ENCODE measurements at regions not wholly inside any gene's neighbourhood (a gene's known extent, or its start where the extent isn't known, plus 50 kb on each side); places are given as distances from the start of the nearest gene placed in this dataset.

DNA sequence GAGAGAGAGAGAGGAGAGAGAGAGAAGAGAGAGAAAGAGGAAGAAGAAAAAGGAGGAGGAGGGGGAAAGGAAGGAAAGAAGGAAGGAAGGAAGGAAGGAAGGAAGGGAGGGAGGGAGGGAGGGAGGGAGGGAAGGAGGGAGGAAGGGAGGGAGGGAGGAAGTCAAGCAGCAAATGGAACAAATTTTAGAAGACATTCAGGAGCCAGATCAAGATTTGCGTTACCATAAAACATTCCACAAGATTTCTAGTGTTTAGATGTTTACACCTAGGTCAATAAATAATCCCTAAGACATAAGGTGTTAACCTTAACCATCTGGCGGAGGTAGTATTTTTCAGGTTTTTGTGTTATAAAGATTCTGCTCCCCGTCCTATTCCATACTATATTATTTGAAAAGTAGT is 1320.1 kb upstream of the PRMT6 start:
- Histone ChIP-seq H3K36me3 (ENCODE audit: control insufficient read depth, insufficient read depth, low read length) (no peaks in the 10 kb centered on the region), H3K27me3 (ENCODE audit: control insufficient read depth, insufficient read depth, low read length) (no peaks in the 10 kb centered on the region), H3K4me3 (ENCODE audit: low read depth, low read length) (no peak overlapping the region)
- TF ChIP-seq, protein P1, sequence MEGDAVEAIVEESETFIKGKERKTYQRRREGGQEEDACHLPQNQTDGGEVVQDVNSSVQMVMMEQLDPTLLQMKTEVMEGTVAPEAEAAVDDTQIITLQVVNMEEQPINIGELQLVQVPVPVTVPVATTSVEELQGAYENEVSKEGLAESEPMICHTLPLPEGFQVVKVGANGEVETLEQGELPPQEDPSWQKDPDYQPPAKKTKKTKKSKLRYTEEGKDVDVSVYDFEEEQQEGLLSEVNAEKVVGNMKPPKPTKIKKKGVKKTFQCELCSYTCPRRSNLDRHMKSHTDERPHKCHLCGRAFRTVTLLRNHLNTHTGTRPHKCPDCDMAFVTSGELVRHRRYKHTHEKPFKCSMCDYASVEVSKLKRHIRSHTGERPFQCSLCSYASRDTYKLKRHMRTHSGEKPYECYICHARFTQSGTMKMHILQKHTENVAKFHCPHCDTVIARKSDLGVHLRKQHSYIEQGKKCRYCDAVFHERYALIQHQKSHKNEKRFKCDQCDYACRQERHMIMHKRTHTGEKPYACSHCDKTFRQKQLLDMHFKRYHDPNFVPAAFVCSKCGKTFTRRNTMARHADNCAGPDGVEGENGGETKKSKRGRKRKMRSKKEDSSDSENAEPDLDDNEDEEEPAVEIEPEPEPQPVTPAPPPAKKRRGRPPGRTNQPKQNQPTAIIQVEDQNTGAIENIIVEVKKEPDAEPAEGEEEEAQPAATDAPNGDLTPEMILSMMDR (IDR thresholded peaks at IDR 0.05; ENCODE audit: insufficient read depth, low read length, poor library complexity, severe bottlenecking), result no peak
- DNase-seq (ENCODE audit: low read depth), result no peak

DNA sequence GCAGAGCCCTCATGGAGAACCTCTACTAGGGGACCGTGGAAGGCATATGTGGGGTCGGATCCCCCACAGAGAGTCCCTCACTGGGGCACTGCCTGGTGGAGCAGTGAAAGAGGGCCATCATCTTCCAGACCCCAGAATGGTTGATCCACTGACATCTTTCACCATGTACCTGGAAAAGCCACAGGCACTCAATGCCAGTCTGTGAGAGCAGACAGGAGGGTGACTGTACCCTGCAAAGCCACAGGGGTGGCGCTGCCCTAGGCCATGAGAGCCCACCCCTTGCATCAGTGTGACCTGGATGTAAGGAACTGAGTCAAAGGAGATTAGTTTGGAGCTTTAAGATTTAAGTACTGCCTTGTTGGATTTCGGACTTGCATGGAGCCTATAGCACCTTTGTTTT is 1276.7 kb upstream of the PRMT6 start:
- no peak for DNase-seq (ENCODE audit: low read depth)
- no peaks in the 10 kb centered on the region for H3K36me3 ChIP-seq (ENCODE audit: control insufficient read depth, insufficient read depth, low read length)
- TF ChIP-seq, protein P1 (IDR thresholded peaks at IDR 0.05; ENCODE audit: insufficient read depth, low read length, poor library complexity, severe bottlenecking), result no peak

DNA sequence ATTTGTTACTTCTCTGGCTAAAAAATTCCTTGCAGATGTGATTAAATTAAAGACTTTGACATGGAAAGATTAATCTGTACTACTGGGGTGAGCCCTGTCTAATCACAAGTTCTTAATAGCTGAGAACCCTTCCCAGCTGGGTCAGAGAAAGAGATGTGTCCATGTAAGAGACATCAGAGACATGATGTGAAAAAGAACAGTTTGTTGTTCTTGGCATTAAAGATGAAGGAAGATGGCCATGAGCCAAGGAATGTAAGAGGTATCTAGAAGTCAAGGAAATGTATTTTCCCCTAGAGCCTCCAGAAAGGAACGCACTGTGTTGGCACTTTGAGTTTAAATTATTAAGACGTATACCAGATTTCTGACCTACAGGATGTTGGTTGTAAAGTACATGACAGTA is 1271.5 kb upstream of the PRMT6 start:
- Histone ChIP-seq H3K4me3 (ENCODE audit: low read depth, low read length) (no peak overlapping the region), H3K27me3 (ENCODE audit: control insufficient read depth, insufficient read depth, low read length) (no peaks in the 10 kb centered on the region), H3K36me3 (ENCODE audit: control insufficient read depth, insufficient read depth, low read length) (no peaks in the 10 kb centered on the region)
- no peak for DNase-seq (ENCODE audit: low read depth)
- TF ChIP-seq, protein P1 (IDR thresholded peaks at IDR 0.05; ENCODE audit: insufficient read depth, low read length, poor library complexity, severe bottlenecking), result no peak

More for the DNA sequence above, 1276.7 kb upstream of the PRMT6 start:
- Histone ChIP-seq H3K4me3 (ENCODE audit: low read depth, low read length) (no peak overlapping the region), H3K27me3 (ENCODE audit: control insufficient read depth, insufficient read depth, low read length) (no peaks in the 10 kb centered on the region)

DNA sequence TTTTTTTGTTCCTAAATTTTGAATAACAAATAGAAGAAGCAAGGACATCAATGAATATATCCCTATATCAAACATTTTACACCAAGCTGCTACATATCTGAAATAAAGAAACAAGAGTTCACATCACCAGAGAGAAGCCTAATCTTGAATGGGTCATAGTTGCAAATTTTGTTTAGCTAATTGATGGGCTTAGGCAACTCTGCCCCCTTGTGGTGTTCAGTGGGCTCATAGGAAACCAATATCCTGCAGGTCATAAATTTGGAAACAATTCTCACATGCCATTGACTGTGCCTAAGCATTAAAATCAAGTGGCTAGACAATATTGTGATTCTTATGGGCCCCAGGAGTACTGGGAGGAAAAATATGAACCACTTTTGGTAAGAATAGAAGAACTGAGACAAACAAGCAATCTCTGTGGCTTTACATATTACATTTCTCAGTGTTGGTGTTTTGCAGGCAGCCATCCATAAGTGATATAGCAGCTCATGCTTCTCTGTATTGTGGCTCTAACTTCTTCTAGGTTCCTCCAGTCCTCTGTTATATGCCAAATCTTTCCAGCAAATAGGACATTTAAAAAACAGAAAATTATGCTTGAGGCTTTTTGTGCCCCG is 1262.8 kb upstream of the PRMT6 start:
- no peaks in the 10 kb centered on the region for H3K27me3 ChIP-seq (ENCODE audit: control insufficient read depth, insufficient read depth, low read length)
- DNase-seq (ENCODE audit: low read depth), result peak; percentile 4
- TF ChIP-seq, protein P1 (IDR thresholded peaks at IDR 0.05; ENCODE audit: insufficient read depth, low read length, poor library complexity, severe bottlenecking), result peak; percentile 84
- H3K4me3 ChIP-seq (ENCODE audit: low read depth, low read length), result no peak overlapping the region
- no peaks in the 10 kb centered on the region for H3K36me3 ChIP-seq (ENCODE audit: control insufficient read depth, insufficient read depth, low read length)

DNA sequence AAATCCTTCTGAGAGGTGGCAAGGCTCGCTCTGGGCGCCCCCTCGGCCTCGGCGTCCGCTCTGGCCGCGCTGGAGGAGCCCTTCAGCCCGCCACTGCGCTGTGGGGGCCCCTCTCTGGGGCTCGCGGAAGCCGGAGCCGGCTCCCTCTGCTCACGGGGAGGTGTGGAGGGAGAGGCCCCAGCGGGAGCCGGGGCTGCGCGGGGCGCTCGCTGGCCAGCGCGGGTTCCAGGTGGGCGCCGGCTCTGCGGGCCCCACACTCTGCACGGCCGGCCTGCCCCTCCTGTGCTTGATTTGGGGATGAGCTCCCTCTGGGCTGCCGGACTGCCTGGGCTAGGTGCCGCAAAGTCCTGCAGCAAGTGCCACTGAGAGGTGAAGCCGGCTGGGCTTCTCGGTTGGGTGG is 1260.7 kb upstream of the PRMT6 start:
- Histone ChIP-seq H3K27me3 (ENCODE audit: control insufficient read depth, insufficient read depth, low read length) (no peaks in the 10 kb centered on the region), H3K36me3 (ENCODE audit: control insufficient read depth, insufficient read depth, low read length) (no peaks in the 10 kb centered on the region), H3K4me3 (ENCODE audit: low read depth, low read length) (no peak overlapping the region)
- TF ChIP-seq, protein P1 (IDR thresholded peaks at IDR 0.05; ENCODE audit: insufficient read depth, low read length, poor library complexity, severe bottlenecking), result no peak
- no peak for DNase-seq (ENCODE audit: low read depth)

DNA sequence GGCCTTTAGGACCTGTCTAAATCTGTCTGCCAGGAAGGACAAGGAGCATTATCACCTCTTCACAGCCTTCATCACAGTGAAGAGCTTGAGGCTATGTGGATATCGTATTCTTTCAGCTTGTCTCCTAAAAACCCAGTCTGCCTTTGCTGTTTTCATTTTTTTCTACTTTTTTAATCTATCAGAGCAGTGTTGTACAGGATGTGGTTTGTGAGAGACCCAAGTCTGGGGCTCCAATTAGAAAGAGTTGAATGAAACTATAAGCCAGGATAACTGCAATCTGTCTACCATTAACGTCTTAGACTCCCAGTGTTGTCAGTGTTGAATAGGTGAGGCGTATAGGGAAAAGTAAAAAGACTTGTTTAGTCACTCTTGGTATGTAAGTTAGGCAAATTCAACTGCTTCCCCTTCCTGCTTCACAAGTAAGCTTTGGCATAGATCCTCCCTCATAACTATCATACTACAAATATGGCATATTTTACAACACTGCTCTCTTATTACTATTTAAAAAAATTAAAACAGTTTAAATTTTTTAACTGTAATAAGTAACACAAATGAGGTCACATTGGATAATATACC is 1225.8 kb upstream of the PRMT6 start:
- no peak for DNase-seq (ENCODE audit: low read depth)
- no peaks in the 10 kb centered on the region for H3K36me3 ChIP-seq (ENCODE audit: control insufficient read depth, insufficient read depth, low read length)
- H3K27me3 ChIP-seq (ENCODE audit: control insufficient read depth, insufficient read depth, low read length), result no peaks in the 10 kb centered on the region
- TF ChIP-seq, protein P1 (IDR thresholded peaks at IDR 0.05; ENCODE audit: insufficient read depth, low read length, poor library complexity, severe bottlenecking), result no peak
- H3K4me3 ChIP-seq (ENCODE audit: low read depth, low read length), result no peak overlapping the region
